SK-N-SH treated with all-trans-retinoic acid at 6 μM for 48 hours (cell line): ENCODE measurements at regions not wholly inside any gene's neighbourhood (a gene's known extent, or its start where the extent isn't known, plus 50 kb on each side); places are given as distances from the start of the nearest gene placed in this dataset.
"Not testable (repeated sequence)": the region's sequence is repeated elsewhere in the genome, so short reads cannot be mapped to it uniquely, and the experiment has no call there.

Experiments
- ATAC-seq: fragments of 200-7000 bp; cut with Tn5 transposase; 3 replicates; pipeline ENCODE4 v1.9.1; 2020; ENCODE audit warnings: mild to moderate bottlenecking, moderate library complexity
- ARNTL ChIP-seq: fragments of 450-650 bp; formaldehyde crosslinking; IDR thresholded peaks from 2 replicates; pipeline ENCODE4 v1.5.0; 2020; ENCODE audit warnings: low read depth, mild to moderate bottlenecking, moderate library complexity, borderline replicate concordance
- BACH2 ChIP-seq: fragments of 250-450 bp; sonication (Bioruptor Pico); IDR thresholded peaks from 2 replicates; pipeline ENCODE4 v1.9.0; 2021; ENCODE audit warnings: mild to moderate bottlenecking, borderline replicate concordance
- CREB5 ChIP-seq: fragments of 250-450 bp; sonication (Bioruptor Pico); IDR thresholded peaks from 2 replicates; pipeline ENCODE4 v1.5.1; 2020; ENCODE audit warnings: low read depth, mild to moderate bottlenecking, moderate library complexity
- CSRNP3 ChIP-seq: fragments of 250-450 bp; sonication (Bioruptor Pico); IDR thresholded peaks from 2 replicates; pipeline ENCODE4 v1.5.1; 2021; ENCODE audit warnings: mild to moderate bottlenecking, moderate library complexity
- ESRRG ChIP-seq: fragments of 250-450 bp; sonication (Bioruptor Pico); IDR thresholded peaks from 2 replicates; pipeline ENCODE4 v1.6.1; 2021; ENCODE audit warnings: mild to moderate bottlenecking
- GLIS3 ChIP-seq: fragments of 250-450 bp; sonication (Bioruptor Pico); IDR thresholded peaks from 2 replicates; pipeline ENCODE4 v1.5.0; 2020; ENCODE audit warnings: mild to moderate bottlenecking, moderate library complexity
- ISL1 ChIP-seq: fragments of 250-450 bp; sonication (Bioruptor Pico); IDR thresholded peaks from 2 replicates; pipeline ENCODE4 v2.1.2; 2022; ENCODE audit warnings: mild to moderate bottlenecking, moderate library complexity
- OSR1 ChIP-seq: fragments of 250-450 bp; sonication (Bioruptor Pico); IDR thresholded peaks from 2 replicates; pipeline ENCODE4 v1.8.0; 2022; ENCODE audit warnings: moderate library complexity, mild to moderate bottlenecking, inconsistent platforms
- POU6F1 ChIP-seq: fragments of 250-450 bp; sonication (Bioruptor Pico); IDR thresholded peaks from 2 replicates; pipeline ENCODE4 v1.8.0; 2021; ENCODE audit warnings: low read depth, mild to moderate bottlenecking, moderate library complexity, borderline replicate concordance
- PPARA ChIP-seq: fragments of 250-450 bp; sonication (Bioruptor Pico); IDR thresholded peaks from 2 replicates; pipeline ENCODE4 v1.5.0; 2020; ENCODE audit warnings: mild to moderate bottlenecking, borderline replicate concordance
- RARB ChIP-seq: fragments of 250-450 bp; sonication (Bioruptor Pico); IDR thresholded peaks from 2 replicates; pipeline ENCODE4 v1.8.0; 2021; ENCODE audit warnings: mild to moderate bottlenecking, moderate library complexity
- SNAI2 ChIP-seq: fragments of 250-450 bp; sonication (Bioruptor Pico); IDR thresholded peaks from 2 replicates; pipeline ENCODE4 v1.5.0; 2020; ENCODE audit warnings: mild to moderate bottlenecking, moderate library complexity
- TCF4 ChIP-seq: fragments of 250-450 bp; sonication (Bioruptor Pico); IDR thresholded peaks from 2 replicates; pipeline ENCODE4 v1.8.0; 2021; ENCODE audit warnings: mild to moderate bottlenecking, moderate library complexity, borderline replicate concordance
- TOX ChIP-seq: fragments of 250-450 bp; sonication (Bioruptor Pico); IDR thresholded peaks from 2 replicates; pipeline ENCODE4 v1.8.0; 2021; ENCODE audit warnings: mild to moderate bottlenecking, moderate library complexity, borderline replicate concordance
- TSHZ2 ChIP-seq: fragments of 250-450 bp; sonication (Bioruptor Pico); IDR thresholded peaks from 2 replicates; pipeline ENCODE4 v1.5.0; 2020; ENCODE audit warnings: mild to moderate bottlenecking, moderate library complexity
- ZC3H10 ChIP-seq: fragments of 250-450 bp; sonication (Bioruptor Pico); IDR thresholded peaks from 2 replicates; pipeline ENCODE4 v1.5.1; 2021; ENCODE audit warnings: mild to moderate bottlenecking, moderate library complexity
- ZFP3 ChIP-seq: fragments of 250-450 bp; sonication (Bioruptor Pico); IDR thresholded peaks from 2 replicates; pipeline ENCODE4 v1.5.0; 2020; ENCODE audit warnings: mild to moderate bottlenecking, moderate library complexity
- ZFP30 ChIP-seq: fragments of 450-650 bp; formaldehyde crosslinking; IDR thresholded peaks from 2 replicates; pipeline ENCODE4 v1.5.0; 2022; ENCODE audit warnings: mild to moderate bottlenecking, moderate library complexity
- ZNF70 ChIP-seq: fragments of 450-650 bp; formaldehyde crosslinking; IDR thresholded peaks from 2 replicates; pipeline ENCODE4 v1.5.0; 2020; ENCODE audit warnings: mild to moderate bottlenecking, moderate library complexity

GRCh38 chr3:16012086-16012485 is 162.4 kb upstream of the GALNT15 start (continued):
- no peak for TF ChIP-seq ESRRG (CRISPR knock-in tag)

GRCh38 chr3:16013568-16013967 is 160.9 kb upstream of the GALNT15 start:
- no peak for TF ChIP-seq CREB5 (CRISPR knock-in tag)
- no peak for TF ChIP-seq ZC3H10 (CRISPR knock-in tag)
- no peak for ATAC-seq

- ATAC-seq, result not testable (repeated sequence)
Measured at GRCh38 chr3:16021801-16022200, 152.7 kb upstream of the GALNT15 start.

GRCh38 chr3:16023881-16024280 is 150.6 kb upstream of the GALNT15 start:
- not testable (repeated sequence) for ATAC-seq

- no peak for TF ChIP-seq BACH2 (CRISPR knock-in tag)
- no peak for TF ChIP-seq TSHZ2 (CRISPR knock-in tag)
- no peak for TF ChIP-seq PPARA
- no peak for TF ChIP-seq TOX (CRISPR knock-in tag)
- TF ChIP-seq GLIS3 (CRISPR knock-in tag), result no peak
- no peak for TF ChIP-seq ARNTL (CRISPR knock-in tag)
- TF ChIP-seq RARB (CRISPR knock-in tag), result no peak
- TF ChIP-seq CSRNP3 (CRISPR knock-in tag), result no peak
- TF ChIP-seq ZFP3 (CRISPR knock-in tag), result no peak
- no peak for TF ChIP-seq OSR1 (CRISPR knock-in tag)
- TF ChIP-seq POU6F1 (CRISPR knock-in tag), result no peak
- TF ChIP-seq ZC3H10 (CRISPR knock-in tag), result no peak
- no peak for TF ChIP-seq SNAI2 (CRISPR knock-in tag)
- TF ChIP-seq ESRRG (CRISPR knock-in tag), result no peak
- TF ChIP-seq, all 23 proteins: peak for 0
- no peak for ATAC-seq
Measured at GRCh38 chr3:16024548-16024947, 149.9 kb upstream of the GALNT15 start.

GRCh38 chr3:16026753-16027152 is 147.7 kb upstream of the GALNT15 start:
- no peak for TF ChIP-seq TCF4 (CRISPR knock-in tag)
- no peak for TF ChIP-seq ZNF70 (CRISPR knock-in tag)
- TF ChIP-seq, all 23 proteins: peak for 0
- peak; percentile 66 for ATAC-seq

GRCh38 chr3:16028604-16029003 is 145.9 kb upstream of the GALNT15 start:
- ATAC-seq, result peak; percentile 76
- no peak for TF ChIP-seq ZFP30
- no peak for TF ChIP-seq RARB (CRISPR knock-in tag)
- 0 out of 2 replicates have a peak, but pooled peaks have one; percentile 24 for TF ChIP-seq ZFP3 (CRISPR knock-in tag)
- TF ChIP-seq PPARA, result no peak
- TF ChIP-seq ISL1 (CRISPR knock-in tag), result peak; percentile 38
- TF ChIP-seq TOX (CRISPR knock-in tag), result no peak
- no peak for TF ChIP-seq CREB5 (CRISPR knock-in tag)
